ENCODE measurements at regions not wholly inside any gene's neighbourhood (a gene's known extent, or its start where the extent isn't known, plus 50 kb on each side); places are given as distances from the start of the nearest gene placed in this dataset.

- TF ChIP-seq, protein P1, sequence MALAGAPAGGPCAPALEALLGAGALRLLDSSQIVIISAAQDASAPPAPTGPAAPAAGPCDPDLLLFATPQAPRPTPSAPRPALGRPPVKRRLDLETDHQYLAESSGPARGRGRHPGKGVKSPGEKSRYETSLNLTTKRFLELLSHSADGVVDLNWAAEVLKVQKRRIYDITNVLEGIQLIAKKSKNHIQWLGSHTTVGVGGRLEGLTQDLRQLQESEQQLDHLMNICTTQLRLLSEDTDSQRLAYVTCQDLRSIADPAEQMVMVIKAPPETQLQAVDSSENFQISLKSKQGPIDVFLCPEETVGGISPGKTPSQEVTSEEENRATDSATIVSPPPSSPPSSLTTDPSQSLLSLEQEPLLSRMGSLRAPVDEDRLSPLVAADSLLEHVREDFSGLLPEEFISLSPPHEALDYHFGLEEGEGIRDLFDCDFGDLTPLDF (CRISPR knock-in tag; IDR thresholded peaks at IDR 0.05), result peak; percentile 56; the same call in 1 of the 2 replicates
- peak; percentile 97 for TF ChIP-seq MAX (CRISPR knock-in tag; IDR thresholded peaks at IDR 0.05)
- peak; percentile 65; the same call in 1 of the 2 replicates for TF ChIP-seq TEAD1 (CRISPR knock-in tag; IDR thresholded peaks at IDR 0.05)
- TF ChIP-seq, protein P2, sequence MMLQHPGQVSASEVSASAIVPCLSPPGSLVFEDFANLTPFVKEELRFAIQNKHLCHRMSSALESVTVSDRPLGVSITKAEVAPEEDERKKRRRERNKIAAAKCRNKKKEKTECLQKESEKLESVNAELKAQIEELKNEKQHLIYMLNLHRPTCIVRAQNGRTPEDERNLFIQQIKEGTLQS (CRISPR knock-in tag; conservative IDR thresholded peaks at IDR 0.05), result 0 out of 2 replicates have a peak, but pooled peaks have one; percentile 27
- TF ChIP-seq RORB (CRISPR knock-in tag; IDR thresholded peaks at IDR 0.05), result no peak
- peak; percentile 78; the same call in 1 of the 2 replicates for TF ChIP-seq HMGXB4 (CRISPR knock-in tag; IDR thresholded peaks at IDR 0.05)
- TF ChIP-seq ZNF138 (CRISPR knock-in tag; conservative IDR thresholded peaks at IDR 0.05), result peak; percentile 64; the same call in 1 of the 2 replicates
- TF ChIP-seq FOXK1 (CRISPR knock-in tag; IDR thresholded peaks at IDR 0.05), result peak; percentile 78; the same call in 1 of the 2 replicates
- no peak for TF ChIP-seq NFATC4 (CRISPR knock-in tag; IDR thresholded peaks at IDR 0.05)
- TF ChIP-seq SP1 (CRISPR knock-in tag; conservative IDR thresholded peaks at IDR 0.05), result peak; percentile 33; the same call in 1 of the 2 replicates
- peak; percentile 86 for TF ChIP-seq CREM (CRISPR knock-in tag; IDR thresholded peaks at IDR 0.05)
- no peak; the same call in 1 of the 2 replicates for TF ChIP-seq ESRRA (CRISPR knock-in tag; IDR thresholded peaks at IDR 0.05; ENCODE audit: borderline replicate concordance)
- no peak for TF ChIP-seq ATF2 (CRISPR knock-in tag; IDR thresholded peaks at IDR 0.05; ENCODE audit: borderline replicate concordance, low read depth)
- TF ChIP-seq, protein P3, sequence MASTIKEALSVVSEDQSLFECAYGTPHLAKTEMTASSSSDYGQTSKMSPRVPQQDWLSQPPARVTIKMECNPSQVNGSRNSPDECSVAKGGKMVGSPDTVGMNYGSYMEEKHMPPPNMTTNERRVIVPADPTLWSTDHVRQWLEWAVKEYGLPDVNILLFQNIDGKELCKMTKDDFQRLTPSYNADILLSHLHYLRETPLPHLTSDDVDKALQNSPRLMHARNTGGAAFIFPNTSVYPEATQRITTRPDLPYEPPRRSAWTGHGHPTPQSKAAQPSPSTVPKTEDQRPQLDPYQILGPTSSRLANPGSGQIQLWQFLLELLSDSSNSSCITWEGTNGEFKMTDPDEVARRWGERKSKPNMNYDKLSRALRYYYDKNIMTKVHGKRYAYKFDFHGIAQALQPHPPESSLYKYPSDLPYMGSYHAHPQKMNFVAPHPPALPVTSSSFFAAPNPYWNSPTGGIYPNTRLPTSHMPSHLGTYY (CRISPR knock-in tag; IDR thresholded peaks at IDR 0.05), result 0 out of 2 replicates have a peak, but pooled peaks have one; percentile 62
- 0 out of 2 replicates have a peak, but pooled peaks have one; percentile 29 for TF ChIP-seq GTF2I (CRISPR knock-in tag; conservative IDR thresholded peaks at IDR 0.05)
- TF ChIP-seq ZNF423 (CRISPR knock-in tag; IDR thresholded peaks at IDR 0.05), result no peak
- TF ChIP-seq, protein P4, sequence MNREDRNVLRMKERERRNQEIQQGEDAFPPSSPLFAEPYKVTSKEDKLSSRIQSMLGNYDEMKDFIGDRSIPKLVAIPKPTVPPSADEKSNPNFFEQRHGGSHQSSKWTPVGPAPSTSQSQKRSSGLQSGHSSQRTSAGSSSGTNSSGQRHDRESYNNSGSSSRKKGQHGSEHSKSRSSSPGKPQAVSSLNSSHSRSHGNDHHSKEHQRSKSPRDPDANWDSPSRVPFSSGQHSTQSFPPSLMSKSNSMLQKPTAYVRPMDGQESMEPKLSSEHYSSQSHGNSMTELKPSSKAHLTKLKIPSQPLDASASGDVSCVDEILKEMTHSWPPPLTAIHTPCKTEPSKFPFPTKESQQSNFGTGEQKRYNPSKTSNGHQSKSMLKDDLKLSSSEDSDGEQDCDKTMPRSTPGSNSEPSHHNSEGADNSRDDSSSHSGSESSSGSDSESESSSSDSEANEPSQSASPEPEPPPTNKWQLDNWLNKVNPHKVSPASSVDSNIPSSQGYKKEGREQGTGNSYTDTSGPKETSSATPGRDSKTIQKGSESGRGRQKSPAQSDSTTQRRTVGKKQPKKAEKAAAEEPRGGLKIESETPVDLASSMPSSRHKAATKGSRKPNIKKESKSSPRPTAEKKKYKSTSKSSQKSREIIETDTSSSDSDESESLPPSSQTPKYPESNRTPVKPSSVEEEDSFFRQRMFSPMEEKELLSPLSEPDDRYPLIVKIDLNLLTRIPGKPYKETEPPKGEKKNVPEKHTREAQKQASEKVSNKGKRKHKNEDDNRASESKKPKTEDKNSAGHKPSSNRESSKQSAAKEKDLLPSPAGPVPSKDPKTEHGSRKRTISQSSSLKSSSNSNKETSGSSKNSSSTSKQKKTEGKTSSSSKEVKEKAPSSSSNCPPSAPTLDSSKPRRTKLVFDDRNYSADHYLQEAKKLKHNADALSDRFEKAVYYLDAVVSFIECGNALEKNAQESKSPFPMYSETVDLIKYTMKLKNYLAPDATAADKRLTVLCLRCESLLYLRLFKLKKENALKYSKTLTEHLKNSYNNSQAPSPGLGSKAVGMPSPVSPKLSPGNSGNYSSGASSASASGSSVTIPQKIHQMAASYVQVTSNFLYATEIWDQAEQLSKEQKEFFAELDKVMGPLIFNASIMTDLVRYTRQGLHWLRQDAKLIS (CRISPR knock-in tag; IDR thresholded peaks at IDR 0.05; ENCODE audit: borderline replicate concordance), result no peak
These were observed 145.5 kb upstream of the SLC24A2 start (continued) for GRCh38 chr9:19934301-19934871.
